ENCODE measurements at regions not wholly inside any gene's neighbourhood (a gene's known extent, or its start where the extent isn't known, plus 50 kb on each side); places are given as distances from the start of the nearest gene placed in this dataset.

GRCh38 chr22:27585141-27585540 is 216.4 kb downstream of the MN1 start:
- no peak overlapping the region for H3K4me2 ChIP-seq (ENCODE audit: insufficient read depth, low read length, poor library complexity, severe bottlenecking)
- H2BK120ac ChIP-seq (ENCODE audit: low read depth, low read length), result no peak overlapping the region
- H2BK15ac ChIP-seq (ENCODE audit: low read length), result no peak overlapping the region
- no peak overlapping the region for H2BK5ac ChIP-seq (ENCODE audit: low read length)
- H3K79me1 ChIP-seq (ENCODE audit: low read depth, low read length), result peaks cover 5% of the 10 kb centered on the region
- peaks cover 0 to 3% of the 10 kb centered on the region in 2 donors for H3K4me1 ChIP-seq (ENCODE audit: control insufficient read depth in 2 of 2, insufficient read depth in 1 of 2, low read depth in 1 of 2, low read length in 2 of 2)
- H3K9ac ChIP-seq (ENCODE audit: low read depth, low read length, poor library complexity), result no peak overlapping the region
- H3K18ac ChIP-seq (ENCODE audit: low read length), result no peak overlapping the region
- H3K36me3 ChIP-seq (replicated peaks in 1 of 2; ENCODE audit: control insufficient read depth in 2 of 2, insufficient read depth in 2 of 2, low read length in 2 of 2), result no peaks in the 10 kb centered on the region
- no peak overlapping the region for H3K14ac ChIP-seq (ENCODE audit: low read length)
- no peak overlapping the region for H4K91ac ChIP-seq (ENCODE audit: low read depth, low read length, poor library complexity)
- H3K27ac ChIP-seq (replicated peaks; ENCODE audit: low read length), result no peak overlapping the region
- H4K8ac ChIP-seq (ENCODE audit: low read depth, low read length), result no peak overlapping the region
- no peak overlapping the region for H3K4ac ChIP-seq (ENCODE audit: low read length)
- no peak overlapping the region for H2BK12ac ChIP-seq (ENCODE audit: low read length)
- no peaks in the 10 kb centered on the region for H3K9me3 ChIP-seq (replicated peaks in 1 of 2; ENCODE audit: control insufficient read depth in 2 of 2, insufficient read depth in 1 of 2, low read depth in 1 of 2, low read length in 2 of 2)
- H3K4me3 ChIP-seq (ENCODE audit: low read length in 2 of 2), result no peak overlapping the region
- no peak for DNase-seq (ENCODE audit: low spot score)
- no peaks in the 10 kb centered on the region for H3K27me3 ChIP-seq (ENCODE audit: control insufficient read depth in 3 of 3, insufficient read depth in 3 of 3, low read depth in 1 of 3, low read length in 3 of 3)
- no peak overlapping the region for H2AK5ac ChIP-seq (ENCODE audit: low read depth, low read length)
- H3K23ac ChIP-seq (ENCODE audit: low read depth, low read length, poor library complexity), result no peak overlapping the region
- no CpG with 5 or more reads among the region's 2 CpGs for WGBS, 2 donors (ENCODE audit: extremely low coverage in 2 of 2, insufficient read length in 2 of 2, insufficient replicate concordance in 1 of 2)
- H2AFZ ChIP-seq (ENCODE audit: low read length), result no peak overlapping the region

GRCh38 chr22:27588268-27588667 is 213.3 kb downstream of the MN1 start:
- H3K4me1 ChIP-seq (ENCODE audit: control insufficient read depth in 2 of 2, insufficient read depth in 1 of 2, low read depth in 1 of 2, low read length in 2 of 2), result peaks cover 0 to 3% of the 10 kb centered on the region in 2 donors
- no peak overlapping the region for H2AK5ac ChIP-seq (ENCODE audit: low read depth, low read length)
- no peaks in the 10 kb centered on the region for H3K9me3 ChIP-seq (replicated peaks in 1 of 2; ENCODE audit: control insufficient read depth in 2 of 2, insufficient read depth in 1 of 2, low read depth in 1 of 2, low read length in 2 of 2)
- H4K91ac ChIP-seq (ENCODE audit: low read depth, low read length, poor library complexity), result no peak overlapping the region
- no peaks in the 10 kb centered on the region for H3K36me3 ChIP-seq (replicated peaks in 1 of 2; ENCODE audit: control insufficient read depth in 2 of 2, insufficient read depth in 2 of 2, low read length in 2 of 2)
- no peak overlapping the region for H2AFZ ChIP-seq (ENCODE audit: low read length)
- no peak overlapping the region for H3K4me2 ChIP-seq (ENCODE audit: insufficient read depth, low read length, poor library complexity, severe bottlenecking)
- H2BK15ac ChIP-seq (ENCODE audit: low read length), result no peak overlapping the region
- H2BK120ac ChIP-seq (ENCODE audit: low read depth, low read length), result no peak overlapping the region
- no peak overlapping the region for H3K27ac ChIP-seq (replicated peaks; ENCODE audit: low read length)
- no peak overlapping the region for H3K9ac ChIP-seq (ENCODE audit: low read depth, low read length, poor library complexity)
- no peak overlapping the region for H3K14ac ChIP-seq (ENCODE audit: low read length)
- peaks cover 2% of the 10 kb centered on the region for H3K79me1 ChIP-seq (ENCODE audit: low read depth, low read length)
- H2BK5ac ChIP-seq (ENCODE audit: low read length), result no peak overlapping the region
- no peak overlapping the region for H3K4ac ChIP-seq (ENCODE audit: low read length)
- no CpG with 5 or more reads among the region's 6 CpGs for WGBS, 2 donors (ENCODE audit: extremely low coverage in 2 of 2, insufficient read length in 2 of 2, insufficient replicate concordance in 1 of 2)
- no peak for DNase-seq (ENCODE audit: low spot score)
- no peak overlapping the region for H4K8ac ChIP-seq (ENCODE audit: low read depth, low read length)
- H3K23ac ChIP-seq (ENCODE audit: low read depth, low read length, poor library complexity), result no peak overlapping the region
- no peak overlapping the region for H3K4me3 ChIP-seq (ENCODE audit: low read length in 2 of 2)
- H2BK12ac ChIP-seq (ENCODE audit: low read length), result no peak overlapping the region
- H3K18ac ChIP-seq (ENCODE audit: low read length), result no peak overlapping the region
- no peaks in the 10 kb centered on the region for H3K27me3 ChIP-seq (ENCODE audit: control insufficient read depth in 3 of 3, insufficient read depth in 3 of 3, low read depth in 1 of 3, low read length in 3 of 3)

GRCh38 chr22:27588915-27589314 is 212.6 kb downstream of the MN1 start:
- H3K14ac ChIP-seq (ENCODE audit: low read length), result no peak overlapping the region
- no peak overlapping the region for H2BK15ac ChIP-seq (ENCODE audit: low read length)
- no peak for DNase-seq (ENCODE audit: low spot score)
- H3K4me1 ChIP-seq (ENCODE audit: control insufficient read depth in 2 of 2, insufficient read depth in 1 of 2, low read depth in 1 of 2, low read length in 2 of 2), result peaks cover 0 to 3% of the 10 kb centered on the region in 2 donors
- H2BK5ac ChIP-seq (ENCODE audit: low read length), result no peak overlapping the region
- no peak overlapping the region for H3K27ac ChIP-seq (replicated peaks; ENCODE audit: low read length)
- no peak overlapping the region for H4K8ac ChIP-seq (ENCODE audit: low read depth, low read length)
- H2AK5ac ChIP-seq (ENCODE audit: low read depth, low read length), result no peak overlapping the region
- no peaks in the 10 kb centered on the region for H3K36me3 ChIP-seq (replicated peaks in 1 of 2; ENCODE audit: control insufficient read depth in 2 of 2, insufficient read depth in 2 of 2, low read length in 2 of 2)
- H3K18ac ChIP-seq (ENCODE audit: low read length), result no peak overlapping the region
- no peaks in the 10 kb centered on the region for H3K9me3 ChIP-seq (replicated peaks in 1 of 2; ENCODE audit: control insufficient read depth in 2 of 2, insufficient read depth in 1 of 2, low read depth in 1 of 2, low read length in 2 of 2)
- no peak overlapping the region for H3K4ac ChIP-seq (ENCODE audit: low read length)
- H3K9ac ChIP-seq (ENCODE audit: low read depth, low read length, poor library complexity), result no peak overlapping the region
- peaks cover under 1% of the 10 kb centered on the region for H3K79me1 ChIP-seq (ENCODE audit: low read depth, low read length)
- H3K23ac ChIP-seq (ENCODE audit: low read depth, low read length, poor library complexity), result no peak overlapping the region
- no peaks in the 10 kb centered on the region for H3K27me3 ChIP-seq (ENCODE audit: control insufficient read depth in 3 of 3, insufficient read depth in 3 of 3, low read depth in 1 of 3, low read length in 3 of 3)
- H2BK12ac ChIP-seq (ENCODE audit: low read length), result no peak overlapping the region
- no peak overlapping the region for H3K4me2 ChIP-seq (ENCODE audit: insufficient read depth, low read length, poor library complexity, severe bottlenecking)
- no peak overlapping the region for H4K91ac ChIP-seq (ENCODE audit: low read depth, low read length, poor library complexity)
- no peak overlapping the region for H2BK120ac ChIP-seq (ENCODE audit: low read depth, low read length)
- H3K4me3 ChIP-seq (ENCODE audit: low read length in 2 of 2), result no peak overlapping the region
- H2AFZ ChIP-seq (ENCODE audit: low read length), result no peak overlapping the region
- 100% methylated on average over 1 of the region's 2 CpGs; no CpG with 5 or more reads in 1 of the 2 donors for WGBS, 2 donors (ENCODE audit: extremely low coverage in 2 of 2, insufficient read length in 2 of 2, insufficient replicate concordance in 1 of 2)

GRCh38 chr22:27591060-27591459 is 210.5 kb downstream of the MN1 start:
- H3K27ac ChIP-seq (replicated peaks; ENCODE audit: low read length), result no peak overlapping the region
- no peak for DNase-seq (ENCODE audit: low spot score)

More at GRCh38 chr22:27591060-27591459, 210.5 kb downstream of the MN1 start:
- Histone ChIP-seq H3K27me3 (ENCODE audit: control insufficient read depth in 3 of 3, insufficient read depth in 3 of 3, low read depth in 1 of 3, low read length in 3 of 3) (no peaks in the 10 kb centered on the region), H2BK120ac (ENCODE audit: low read depth, low read length) (no peak overlapping the region), H3K9ac (ENCODE audit: low read depth, low read length, poor library complexity) (no peak overlapping the region), H3K79me1 (ENCODE audit: low read depth, low read length) (no peaks in the 10 kb centered on the region), H3K14ac (ENCODE audit: low read length) (no peak overlapping the region), H2BK15ac (ENCODE audit: low read length) (peak overlapping the region; percentile 25), H3K9me3 (replicated peaks in 1 of 2; ENCODE audit: control insufficient read depth in 2 of 2, insufficient read depth in 1 of 2, low read depth in 1 of 2, low read length in 2 of 2) (no peaks in the 10 kb centered on the region), H4K8ac (ENCODE audit: low read depth, low read length) (no peak overlapping the region), H3K4me1 (ENCODE audit: control insufficient read depth in 2 of 2, insufficient read depth in 1 of 2, low read depth in 1 of 2, low read length in 2 of 2) (no peaks in the 10 kb centered on the region), H2AFZ (ENCODE audit: low read length) (peak overlapping the region; percentile 56), H3K4me3 (ENCODE audit: low read length in 2 of 2) (no peak overlapping the region), H3K18ac (ENCODE audit: low read length) (peak overlapping the region; percentile 78), H3K23ac (ENCODE audit: low read depth, low read length, poor library complexity) (no peak overlapping the region), H3K36me3 (replicated peaks in 1 of 2; ENCODE audit: control insufficient read depth in 2 of 2, insufficient read depth in 2 of 2, low read length in 2 of 2) (no peaks in the 10 kb centered on the region), H2BK12ac (ENCODE audit: low read length) (no peak overlapping the region), H3K4me2 (ENCODE audit: insufficient read depth, low read length, poor library complexity, severe bottlenecking) (no peak overlapping the region), H3K4ac (ENCODE audit: low read length) (no peak overlapping the region), H2BK5ac (ENCODE audit: low read length) (no peak overlapping the region), H2AK5ac (ENCODE audit: low read depth, low read length) (no peak overlapping the region), H4K91ac (ENCODE audit: low read depth, low read length, poor library complexity) (no peak overlapping the region)
- WGBS, 2 donors (ENCODE audit: extremely low coverage in 2 of 2, insufficient read length in 2 of 2, insufficient replicate concordance in 1 of 2), result no CpG with 5 or more reads among the region's 6 CpGs

Data from neuronal stem cell (in vitro differentiated cells).